ENCODE measurements at regions not wholly inside any gene's neighbourhood (a gene's known extent, or its start where the extent isn't known, plus 50 kb on each side); places are given as distances from the start of the nearest gene placed in this dataset.

DNA sequence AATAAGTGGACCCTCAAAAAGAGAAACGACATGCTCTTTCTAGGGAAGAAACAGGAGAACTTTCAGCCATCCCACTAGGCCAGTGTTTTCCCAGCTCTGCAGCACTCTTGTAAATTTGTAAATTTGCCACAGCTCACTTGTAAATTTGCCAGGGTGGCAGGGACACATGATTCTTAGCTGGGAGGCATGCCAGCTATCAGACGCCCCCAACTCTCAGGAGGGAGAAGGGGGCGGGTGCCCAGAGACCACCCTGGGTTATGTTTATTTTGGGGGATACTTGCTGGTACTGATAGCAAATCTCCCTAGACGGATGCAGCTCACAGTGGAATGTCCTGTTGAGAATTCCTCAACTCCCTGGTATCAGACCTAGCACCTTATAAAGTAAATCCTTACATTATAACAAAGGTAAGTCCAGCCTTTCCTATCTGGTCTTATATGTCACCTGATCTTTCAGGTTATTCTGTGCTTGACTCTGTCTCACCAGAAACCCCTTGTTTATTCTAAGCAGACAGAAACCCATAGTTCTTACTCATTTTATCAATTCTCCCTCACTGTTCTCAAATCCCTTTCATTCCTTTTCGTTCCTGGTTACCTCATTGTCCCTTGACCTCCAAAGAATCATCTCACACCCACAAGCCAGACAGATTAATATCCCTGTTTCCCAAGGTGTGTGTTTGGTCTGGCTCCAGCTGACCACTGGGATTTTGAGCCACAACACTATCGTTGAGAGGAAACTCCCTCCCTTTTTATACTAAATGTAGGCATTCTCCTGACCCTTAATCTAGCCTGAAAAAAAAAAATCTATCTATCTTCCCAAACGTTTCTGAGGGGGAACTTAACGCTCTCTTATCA is 69.3 kb upstream of the HMGA2 start:
- TF ChIP-seq, protein P1, sequence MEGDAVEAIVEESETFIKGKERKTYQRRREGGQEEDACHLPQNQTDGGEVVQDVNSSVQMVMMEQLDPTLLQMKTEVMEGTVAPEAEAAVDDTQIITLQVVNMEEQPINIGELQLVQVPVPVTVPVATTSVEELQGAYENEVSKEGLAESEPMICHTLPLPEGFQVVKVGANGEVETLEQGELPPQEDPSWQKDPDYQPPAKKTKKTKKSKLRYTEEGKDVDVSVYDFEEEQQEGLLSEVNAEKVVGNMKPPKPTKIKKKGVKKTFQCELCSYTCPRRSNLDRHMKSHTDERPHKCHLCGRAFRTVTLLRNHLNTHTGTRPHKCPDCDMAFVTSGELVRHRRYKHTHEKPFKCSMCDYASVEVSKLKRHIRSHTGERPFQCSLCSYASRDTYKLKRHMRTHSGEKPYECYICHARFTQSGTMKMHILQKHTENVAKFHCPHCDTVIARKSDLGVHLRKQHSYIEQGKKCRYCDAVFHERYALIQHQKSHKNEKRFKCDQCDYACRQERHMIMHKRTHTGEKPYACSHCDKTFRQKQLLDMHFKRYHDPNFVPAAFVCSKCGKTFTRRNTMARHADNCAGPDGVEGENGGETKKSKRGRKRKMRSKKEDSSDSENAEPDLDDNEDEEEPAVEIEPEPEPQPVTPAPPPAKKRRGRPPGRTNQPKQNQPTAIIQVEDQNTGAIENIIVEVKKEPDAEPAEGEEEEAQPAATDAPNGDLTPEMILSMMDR (IDR thresholded peaks at IDR 0.05; ENCODE audit: insufficient read depth, low read depth, low read length), result no peak
- TF ChIP-seq EZH2 (IDR thresholded peaks at IDR 0.05; ENCODE audit: insufficient read depth, low read length), result no peak

Measured in astrocyte (in vitro differentiated cells and primary cell).